Left hindlimb (tissue), 1 donor: ENCODE measurements at regions not wholly inside any gene's neighbourhood (a gene's known extent, or its start where the extent isn't known, plus 50 kb on each side); places are given as distances from the start of the nearest gene placed in this dataset.
"Not testable (repeated sequence)": the region's sequence is repeated elsewhere in the genome, so short reads cannot be mapped to it uniquely, and the experiment has no call there.

Experiments
- DNase-seq: peaks from one replicate; pipeline ENCODE4 v3.0.0-alpha.2; 2018

DNA sequence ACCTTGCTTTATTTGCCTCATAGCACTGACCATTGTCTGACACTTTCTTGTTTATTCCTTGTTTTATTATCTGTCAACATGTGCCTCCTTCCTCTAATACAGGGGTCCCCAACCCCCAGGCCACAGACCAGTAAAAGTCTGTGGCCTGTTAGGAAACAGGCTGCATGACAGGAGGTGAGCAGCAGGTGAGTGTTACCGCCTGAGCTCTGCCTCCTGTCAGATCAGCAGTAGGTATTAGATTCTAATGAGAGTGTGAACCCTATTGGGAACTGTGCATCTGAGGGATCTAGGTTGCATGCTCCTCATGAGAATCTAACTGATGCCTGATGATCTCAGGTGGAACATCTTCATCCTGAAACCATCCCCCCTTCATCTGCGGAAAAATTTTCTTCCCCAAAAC, 228.0 kb downstream of the HINT1 start:
- DNase-seq: no peak

DNA sequence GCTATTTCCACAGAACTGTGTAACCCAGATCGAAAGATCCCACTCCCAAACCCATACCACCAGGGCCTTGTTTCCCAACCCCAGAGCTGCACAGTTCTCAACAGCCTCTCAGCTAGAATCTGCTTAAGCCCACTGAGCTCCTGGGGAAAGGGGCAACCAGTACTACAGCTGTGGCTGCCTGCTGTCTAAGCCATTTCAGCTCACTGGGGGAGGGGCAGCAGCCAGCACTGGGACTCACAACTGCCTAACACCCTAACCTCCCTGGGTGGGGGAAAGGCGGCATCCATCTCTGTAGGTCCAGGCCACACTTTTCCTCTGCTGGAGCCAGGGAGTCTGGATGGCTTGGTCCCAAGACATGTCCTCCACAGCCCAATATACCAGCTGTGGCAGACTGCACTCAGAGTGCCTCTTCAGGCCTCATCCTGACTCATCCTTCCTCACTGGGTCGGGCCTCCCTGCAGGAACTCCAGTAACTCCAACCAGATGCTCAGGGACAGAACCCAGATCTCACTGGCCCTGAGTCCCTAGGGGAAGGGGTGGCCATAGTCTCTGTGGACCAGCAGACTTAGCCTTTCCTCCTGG, 241.4 kb downstream of the HINT1 start:
- peak; percentile 18 for DNase-seq

DNA sequence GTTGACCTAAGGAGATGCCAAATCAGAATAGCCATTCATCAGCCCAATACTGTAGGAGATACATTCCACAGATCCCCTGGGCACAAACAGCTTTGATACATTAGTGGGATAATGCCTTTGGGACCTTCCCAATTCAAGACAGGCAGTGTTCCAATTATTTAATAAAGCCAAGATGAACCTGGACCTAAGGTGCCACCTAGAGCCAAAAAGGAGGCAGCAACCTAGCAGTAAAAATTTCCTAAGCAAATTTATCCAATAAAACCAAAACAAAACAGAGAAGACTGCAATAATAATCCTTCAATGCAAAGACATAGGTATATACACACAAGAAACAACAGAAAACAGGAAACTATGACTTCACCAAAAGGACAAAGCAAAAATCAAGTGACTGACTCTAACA, 253.0 kb downstream of the HINT1 start:
- DNase-seq: no peak

DNA sequence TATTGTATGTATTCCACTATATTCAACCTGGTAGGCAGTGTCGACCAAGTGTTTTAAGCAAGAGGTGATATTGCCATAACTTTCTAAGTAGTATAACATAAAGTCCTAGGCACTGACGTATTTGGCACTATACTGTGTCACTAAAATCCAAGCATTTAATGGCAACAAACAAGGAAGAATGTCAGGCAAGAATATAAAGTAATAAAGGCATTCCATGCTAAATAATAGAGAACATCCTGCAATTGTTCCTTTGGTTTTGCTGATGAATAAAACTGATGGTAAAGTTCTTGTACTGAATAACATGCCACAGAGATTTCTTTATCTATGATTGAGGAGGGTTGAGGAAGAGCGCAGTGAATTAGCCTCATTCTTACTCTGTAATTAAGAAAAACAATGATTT, 256.9 kb downstream of the HINT1 start:
- DNase-seq: no peak

DNA sequence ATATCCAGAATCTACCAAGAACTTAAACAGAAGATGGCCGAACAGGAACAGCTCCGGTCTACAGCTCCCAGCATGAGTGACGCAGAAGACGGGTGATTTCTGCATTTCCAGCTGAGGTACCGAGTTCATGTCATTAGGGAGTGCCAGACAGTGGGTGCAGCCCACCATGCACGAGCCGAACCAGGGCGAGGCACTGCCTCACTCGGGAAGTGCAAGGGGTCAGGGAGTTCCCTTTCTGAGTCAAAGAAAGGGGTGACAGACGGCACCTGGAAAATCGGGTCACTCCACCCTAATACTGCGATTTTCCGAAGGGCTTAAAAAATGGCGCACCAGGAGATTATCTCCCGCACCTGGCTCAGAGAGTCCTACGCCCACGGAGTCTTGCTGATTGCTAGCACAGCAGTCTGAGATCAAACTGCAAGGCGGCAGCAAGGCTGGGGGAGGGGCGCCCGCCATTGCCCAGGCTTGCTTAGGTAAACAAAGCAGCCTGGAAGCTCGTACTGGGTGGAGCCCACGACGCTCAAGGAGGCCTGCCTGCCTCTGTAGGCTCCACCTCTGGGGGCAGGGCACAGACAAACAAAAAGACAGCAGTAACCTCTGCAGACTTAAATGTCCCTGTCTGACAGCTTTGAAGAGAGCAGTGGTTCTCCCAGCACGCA, 267.4 kb downstream of the HINT1 start:
- DNase-seq: not testable (repeated sequence)

DNA sequence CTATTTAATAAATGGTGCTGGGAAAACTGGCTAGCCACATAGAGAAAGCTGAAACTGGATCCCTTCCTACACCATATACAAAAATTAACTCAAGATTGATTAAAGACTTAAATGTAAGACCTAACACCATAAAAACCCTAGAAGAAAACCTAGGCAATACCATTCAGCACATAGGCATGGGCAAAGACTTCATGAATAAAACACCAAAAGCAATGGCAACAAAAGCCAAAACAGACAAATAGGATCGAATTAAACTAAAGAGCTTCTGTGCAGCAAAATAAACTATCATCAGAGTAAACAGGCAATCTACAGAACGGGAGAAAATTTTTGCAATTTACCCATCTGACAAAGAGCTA, 267.9 kb downstream of the HINT1 start:
- DNase-seq: not testable (repeated sequence)

DNA sequence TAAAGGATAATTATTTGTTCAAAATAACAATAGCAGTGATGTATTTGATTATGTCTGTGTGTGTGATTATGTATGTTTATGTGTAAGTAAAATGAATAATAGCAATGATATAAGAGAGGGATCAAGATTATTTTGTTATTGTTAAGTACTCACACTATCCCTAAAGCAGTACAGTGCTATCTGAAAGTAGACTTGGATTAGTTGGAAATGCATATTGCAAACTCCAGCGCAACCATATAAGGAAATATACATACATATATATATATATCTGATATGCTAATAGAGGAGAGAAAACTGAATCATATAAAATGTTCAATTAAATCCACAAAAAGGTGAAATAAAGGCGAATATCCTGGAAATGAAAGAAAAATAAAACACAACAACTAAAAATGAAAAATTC, 268.4 kb downstream of the HINT1 start:
- no peak for DNase-seq

DNA sequence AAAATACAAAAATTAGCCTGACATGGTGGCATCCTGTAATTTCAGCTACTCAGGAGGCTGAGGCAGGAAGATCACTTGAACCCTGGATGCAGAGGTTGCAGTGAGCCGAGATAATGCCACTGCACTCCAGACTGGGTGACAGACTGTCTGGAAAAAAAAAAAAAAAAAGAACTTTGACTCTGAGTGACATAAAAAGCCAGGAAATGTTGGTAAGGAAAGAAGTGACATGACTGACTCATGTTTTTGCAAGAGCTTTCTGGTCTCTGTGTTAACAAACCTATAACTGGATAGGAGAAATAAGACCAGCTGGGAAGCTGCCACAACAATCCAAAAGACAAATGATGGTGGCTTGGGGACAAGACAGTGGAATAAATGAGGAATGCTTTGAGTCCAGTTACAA, 272.1 kb downstream of the HINT1 start:
- no peak for DNase-seq

DNA sequence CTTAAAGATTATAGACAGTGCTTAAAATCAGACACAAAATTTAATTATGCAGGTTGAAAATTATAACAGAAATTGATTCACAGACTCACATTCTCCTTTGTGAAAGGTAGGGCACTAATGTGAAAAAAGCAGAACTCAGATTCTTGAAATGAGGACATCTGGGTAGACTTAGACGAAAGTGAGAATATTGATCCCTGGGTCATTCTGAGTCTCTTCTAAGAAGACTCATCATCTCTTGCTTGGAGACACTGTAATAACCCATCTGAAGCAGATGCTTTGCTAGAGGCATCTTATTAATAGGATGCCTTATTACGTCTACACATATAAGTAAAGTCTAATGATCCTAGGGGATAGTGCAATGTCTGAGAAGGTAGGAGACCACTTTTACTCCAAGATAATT, 274.4 kb downstream of the HINT1 start:
- no peak for DNase-seq

DNA sequence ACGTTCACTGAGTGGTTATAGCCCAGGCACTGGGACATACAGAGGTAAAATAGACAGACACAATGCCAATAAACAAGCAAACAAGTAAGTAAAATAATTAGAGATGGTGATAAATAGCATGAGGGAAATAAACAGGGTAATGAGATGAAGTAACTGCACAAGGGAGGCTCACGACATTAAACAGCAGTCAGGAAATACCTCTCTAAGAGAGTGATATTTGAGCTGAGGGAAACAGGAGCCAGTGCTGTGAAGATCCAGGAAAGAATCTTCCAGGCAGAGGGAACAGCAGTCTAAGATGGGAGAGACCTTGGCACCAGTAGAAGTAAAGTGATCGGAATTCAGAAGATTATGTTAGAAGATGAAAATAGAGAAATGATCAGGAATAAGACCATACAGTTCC, 279.4 kb downstream of the HINT1 start:
- no peak for DNase-seq

DNA sequence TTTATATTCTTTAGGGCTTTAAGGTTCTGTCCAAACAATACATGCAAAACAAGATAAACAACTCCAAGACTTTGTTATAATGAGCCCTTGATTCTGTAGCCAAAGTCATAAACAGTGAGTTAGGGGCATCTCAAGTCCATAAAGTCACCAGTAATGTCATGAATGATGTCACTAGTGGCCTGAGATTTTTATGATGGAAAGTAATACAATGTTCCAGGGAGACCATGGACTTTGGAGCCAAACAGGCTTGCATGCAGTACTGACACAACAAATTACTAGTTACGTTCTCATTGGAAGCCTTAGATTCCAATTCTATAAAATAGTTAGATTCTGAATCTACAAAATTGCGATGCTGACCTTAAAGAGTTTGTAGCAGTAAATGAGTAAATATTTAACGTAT, 280.0 kb downstream of the HINT1 start:
- DNase-seq: no peak

DNA sequence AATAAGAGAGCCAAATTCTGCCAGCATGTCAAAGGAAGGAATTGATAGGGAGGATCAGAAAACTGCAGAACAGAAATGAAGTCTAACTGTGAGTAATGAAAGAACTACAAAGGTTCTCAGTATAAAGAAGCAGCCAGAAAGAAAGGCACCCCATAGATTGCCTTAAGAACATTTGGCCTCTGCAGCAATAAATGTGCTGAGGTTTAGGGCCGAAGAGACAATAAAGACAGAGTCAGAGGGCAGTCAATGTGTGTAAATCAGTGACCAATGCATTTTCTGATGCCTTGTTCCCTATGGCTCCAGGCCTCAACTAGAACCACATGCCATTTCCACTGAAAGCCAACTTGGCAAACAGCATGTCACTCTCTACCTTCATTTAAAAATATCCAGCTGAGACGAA, 281.0 kb downstream of the HINT1 start:
- no peak for DNase-seq

DNA sequence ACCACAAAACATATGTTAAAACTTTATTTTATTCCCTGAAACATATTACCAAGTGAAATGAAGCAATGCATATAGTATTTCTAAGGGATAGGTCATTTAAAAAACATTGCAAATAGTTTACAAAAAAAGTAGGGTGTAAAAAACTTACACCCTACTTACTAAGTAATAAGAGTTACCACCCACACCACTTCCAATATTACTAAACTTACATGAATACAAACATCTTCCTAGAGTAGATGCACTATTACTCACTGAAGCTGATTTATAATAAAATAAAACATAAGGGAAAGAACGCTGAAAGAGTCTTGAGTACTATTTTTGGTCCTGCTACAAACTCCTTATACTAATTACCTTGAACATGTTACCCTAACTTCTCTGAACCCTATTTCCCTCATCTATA, 289.4 kb downstream of the HINT1 start:
- no peak for DNase-seq

DNA sequence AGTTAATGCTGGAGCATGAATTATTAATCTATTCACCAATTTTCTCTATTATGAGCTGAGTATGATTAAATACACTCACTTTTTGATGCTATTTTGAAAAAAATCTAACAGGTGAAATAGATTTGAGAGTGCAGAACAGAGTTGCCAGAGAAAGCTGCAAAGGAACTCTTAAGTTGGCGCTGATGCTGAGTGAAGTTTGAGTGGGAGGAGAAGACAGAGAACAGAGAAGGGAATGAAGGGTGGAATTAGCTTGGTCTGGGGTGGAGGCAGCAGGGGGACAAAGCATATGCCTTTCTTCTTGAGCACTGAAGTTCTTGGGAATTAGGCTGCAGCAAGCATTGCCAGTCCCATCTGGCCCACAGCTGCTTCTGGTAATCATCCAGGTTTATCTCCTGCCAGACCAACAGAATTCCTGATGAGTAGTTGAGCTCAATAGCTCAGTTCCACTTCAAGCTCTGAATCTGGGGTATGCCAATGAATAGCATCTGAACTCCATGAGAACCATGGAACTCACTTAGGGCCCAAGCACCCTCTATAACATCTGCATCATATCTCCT, 290.1 kb downstream of the HINT1 start:
- DNase-seq: no peak

DNA sequence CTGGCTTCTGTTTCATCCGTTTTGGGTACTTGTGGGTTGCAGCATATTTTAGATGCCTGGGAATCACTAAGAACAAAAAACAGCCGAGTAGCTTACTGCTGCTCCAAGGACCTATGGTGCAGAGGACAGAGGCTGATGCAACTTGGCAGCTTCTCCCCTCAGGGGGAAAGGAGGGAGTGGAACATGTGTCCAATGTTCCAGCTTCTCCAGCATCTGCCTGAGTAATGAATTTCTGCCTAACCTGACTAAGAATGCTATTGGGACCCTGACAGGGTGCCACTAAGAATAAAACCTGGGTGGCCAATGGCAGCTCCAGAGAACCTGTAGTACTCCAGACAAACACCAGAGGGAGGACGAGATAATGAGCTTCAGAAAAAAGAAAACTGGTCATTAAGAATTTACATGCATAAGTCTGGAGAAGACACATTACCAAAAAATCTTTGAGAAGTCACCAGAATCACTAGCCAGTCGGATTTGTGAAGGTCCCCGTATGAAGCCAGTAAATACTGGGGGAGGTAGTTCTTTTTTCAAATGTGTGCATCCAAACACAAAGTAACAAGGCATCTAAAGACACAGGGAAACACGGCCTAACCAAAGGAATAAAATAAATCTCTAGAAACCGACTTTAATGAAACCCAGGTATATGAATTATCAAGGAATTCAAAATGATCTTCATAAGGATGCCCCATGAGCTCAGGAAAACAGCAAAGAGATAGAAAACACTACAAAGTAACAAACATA, 293.5 kb downstream of the HINT1 start:
- DNase-seq: no peak

DNA sequence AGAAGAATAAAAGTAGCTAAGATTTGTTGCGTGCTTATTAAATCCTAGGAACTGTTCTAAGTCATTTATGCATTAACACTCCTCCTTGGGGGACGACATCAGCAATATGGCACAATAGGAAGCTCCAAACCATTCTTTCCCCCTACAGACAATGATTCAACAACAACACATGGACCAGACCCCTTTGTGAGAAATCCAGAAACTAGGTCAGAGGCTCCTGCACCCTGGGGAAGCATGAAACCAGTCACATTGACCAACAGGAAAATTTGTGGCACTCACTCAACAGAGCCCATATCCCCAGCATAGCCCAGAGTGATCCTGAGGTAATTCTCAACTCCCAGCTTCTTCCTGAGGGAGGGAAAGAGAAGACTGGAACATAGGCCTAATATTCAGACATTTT, 294.4 kb downstream of the HINT1 start:
- no peak for DNase-seq

DNA sequence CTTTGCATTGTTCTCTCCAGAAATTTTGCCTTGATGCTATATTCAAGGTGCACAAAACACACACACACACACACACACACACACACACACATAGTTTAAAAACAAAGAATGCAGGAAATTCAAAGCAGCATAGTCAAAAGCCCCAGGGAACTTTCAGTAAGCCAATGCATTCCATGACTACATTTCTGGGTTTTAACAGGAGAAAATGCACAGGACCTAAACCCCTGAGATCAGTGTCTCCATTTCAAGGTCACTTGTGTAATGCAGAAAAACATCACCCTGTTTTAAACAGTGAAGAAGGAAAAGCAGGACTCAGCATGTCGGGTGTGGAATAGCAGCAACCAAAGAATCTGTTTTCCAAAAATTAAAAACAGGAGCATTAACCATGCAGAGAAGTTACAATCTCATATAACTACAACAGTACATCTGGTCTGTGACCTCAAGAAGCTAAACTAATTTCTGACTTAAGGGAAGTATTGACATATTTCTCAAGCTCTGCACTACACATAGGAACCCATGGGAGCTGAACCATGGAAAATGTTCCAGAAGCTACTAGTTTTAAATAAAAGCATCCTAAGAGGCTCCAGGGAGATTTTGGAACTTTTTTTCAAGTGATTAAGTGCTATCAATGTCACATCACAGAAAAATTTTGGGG, 296.7 kb downstream of the HINT1 start:
- no peak for DNase-seq

DNA sequence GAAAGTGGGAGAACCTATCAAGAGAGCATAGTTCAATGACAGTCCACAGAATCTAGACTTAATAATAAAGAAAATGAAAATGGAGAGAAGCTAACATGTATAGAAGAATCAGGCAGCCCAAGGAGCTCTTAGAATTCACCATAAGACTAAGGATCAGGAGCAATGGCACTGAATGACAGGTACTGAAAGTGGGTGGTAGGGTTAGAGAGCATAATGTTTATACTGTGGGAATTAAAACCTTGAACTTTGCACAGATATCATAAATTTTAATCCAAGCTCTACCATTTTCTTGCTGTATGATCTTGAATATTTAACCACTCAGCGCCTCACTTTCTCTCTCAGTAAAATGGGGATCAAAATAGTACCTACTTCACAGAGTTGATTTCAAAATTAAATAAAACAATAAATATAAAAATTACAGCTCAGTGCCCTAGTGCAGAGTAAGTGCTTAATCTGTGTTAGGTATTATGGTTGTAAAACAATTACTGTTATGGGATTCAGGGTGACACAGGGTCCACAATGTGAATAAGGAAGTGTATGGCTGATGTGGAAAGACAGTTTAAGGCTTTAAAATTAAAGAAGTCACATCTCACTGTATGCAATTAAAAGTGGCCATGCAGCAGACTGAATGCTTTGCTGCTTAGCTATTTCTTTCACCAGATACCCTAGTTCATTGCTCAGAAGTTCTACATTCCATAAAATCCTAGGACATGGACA, 319.8 kb downstream of the HINT1 start:
- no peak for DNase-seq

DNA sequence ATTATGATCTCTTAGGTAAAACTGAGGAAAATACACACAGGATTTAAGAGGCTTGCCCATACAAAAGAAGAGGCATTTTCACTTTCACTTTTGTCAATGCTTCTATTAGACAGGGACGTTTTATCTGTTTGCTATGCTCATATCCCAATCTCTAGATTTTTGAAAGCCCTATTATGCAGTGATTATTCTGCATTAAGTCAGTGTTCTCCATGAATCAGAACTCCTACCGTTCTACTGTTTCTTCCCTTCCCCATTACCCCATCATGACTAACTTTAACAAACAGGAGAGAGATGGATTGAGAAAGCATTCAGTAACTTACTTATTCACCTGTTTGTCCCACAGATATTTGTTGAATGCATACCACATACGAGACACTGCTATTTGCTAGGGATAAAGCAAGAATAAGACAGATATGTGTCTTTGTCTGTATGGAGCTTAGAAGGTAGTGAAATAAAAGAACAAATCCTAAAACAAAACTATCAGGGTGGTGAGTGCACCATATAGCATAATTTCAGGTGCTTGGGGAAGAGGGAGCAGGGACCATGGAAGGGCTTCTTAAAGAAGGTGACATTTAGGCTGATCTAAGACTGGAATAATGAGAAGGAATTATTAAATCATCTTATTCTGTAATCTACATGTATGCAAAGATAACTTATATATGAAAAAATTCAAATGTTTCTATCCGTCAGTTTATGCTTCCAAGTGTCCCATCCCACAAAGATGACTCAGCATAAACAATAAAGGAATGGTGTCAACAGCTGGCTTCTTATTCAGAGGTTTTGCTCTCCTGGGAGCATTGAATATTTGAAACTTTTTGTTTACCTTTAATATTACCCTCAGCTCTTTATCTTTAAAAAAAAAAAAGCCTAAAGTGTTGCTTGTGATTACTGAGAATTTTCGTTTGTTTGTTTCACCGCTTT, 328.1 kb downstream of the HINT1 start:
- DNase-seq: no peak

DNA sequence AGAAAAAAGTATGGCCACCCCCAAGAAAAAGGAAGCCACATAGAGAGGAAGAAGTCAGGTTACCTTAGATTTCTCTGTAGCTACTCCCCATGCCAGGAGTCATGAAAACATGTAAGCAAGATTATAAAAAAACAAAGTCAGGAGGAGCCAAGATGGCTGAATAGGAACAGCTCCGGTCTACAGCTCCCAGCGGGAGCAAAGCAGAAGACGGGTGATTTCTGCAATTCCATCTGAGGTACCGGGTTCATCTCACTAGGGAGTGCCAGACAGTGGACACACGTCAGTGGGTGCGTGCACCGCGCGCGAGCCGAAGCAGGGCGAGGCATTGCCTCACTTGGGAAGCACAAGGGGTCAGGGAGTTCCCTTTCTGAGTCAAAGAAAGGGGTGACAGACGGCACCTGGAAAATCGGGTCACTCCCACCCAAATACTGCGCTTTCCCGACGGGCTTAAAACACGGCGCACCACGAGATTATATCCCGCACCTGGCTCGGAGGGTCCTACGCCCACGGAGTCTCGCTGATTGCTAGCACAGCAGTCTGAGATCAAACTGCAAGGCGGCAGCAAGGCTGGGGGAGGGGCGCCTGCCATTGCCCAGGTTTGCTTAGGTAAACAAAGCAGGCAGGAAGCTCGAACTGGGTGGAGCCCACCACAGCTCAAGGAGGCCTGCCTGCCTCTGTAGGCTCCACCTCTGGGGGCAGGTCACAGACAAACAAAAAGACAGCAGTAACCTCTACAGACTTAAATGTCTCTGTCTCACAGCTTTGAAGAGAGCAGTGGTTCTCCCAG, 347.3 kb downstream of the HINT1 start:
- DNase-seq: not testable (repeated sequence)

DNA sequence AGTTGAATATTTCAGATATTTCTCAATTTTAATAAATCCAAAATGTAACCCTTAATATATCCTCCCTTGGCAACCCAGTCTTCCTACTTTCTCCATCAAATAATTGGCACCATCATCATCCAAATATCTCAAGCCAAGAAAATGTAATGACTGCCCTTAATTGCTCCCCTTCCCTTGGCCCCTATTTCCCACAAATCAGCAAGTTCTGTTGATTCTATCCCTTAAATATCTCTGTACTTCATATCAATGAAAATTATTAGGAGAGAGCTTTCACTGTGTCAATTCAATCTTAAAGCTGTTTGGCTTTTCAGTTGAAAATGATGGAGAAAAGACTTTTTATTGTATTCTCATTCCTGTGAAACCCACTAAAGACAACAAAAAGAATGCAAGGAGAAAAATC, 349.8 kb downstream of the HINT1 start:
- DNase-seq: no peak
